ENCODE measurements at regions not wholly inside any gene's neighbourhood (a gene's known extent, or its start where the extent isn't known, plus 50 kb on each side); places are given as distances from the start of the nearest gene placed in this dataset.
"Not testable (repeated sequence)": the region's sequence is repeated elsewhere in the genome, so short reads cannot be mapped to it uniquely, and the experiment has no call there.

- intact Hi-C loops (cut with DNase I) = no loop called here
- no peaks in the 10 kb centered on the region for H3K9me3 ChIP-seq
- no peak overlapping the region for H3K4me3 ChIP-seq
- WGBS, 3 donors = 96 to 98% (median 97%) methylated on average over 2 of the region's 2 CpGs
- no peaks in the 10 kb centered on the region for H3K36me3 ChIP-seq
- no peaks in the 10 kb centered on the region for H3K27me3 ChIP-seq
- no peak for TF ChIP-seq EP300 (IDR thresholded peaks at IDR 0.05)
- no peak for TF ChIP-seq POLR2A (IDR thresholded peaks at IDR 0.05)
- no peak for TF ChIP-seq CTCF (IDR thresholded peaks at IDR 0.05)
- H3K4me1 ChIP-seq (ENCODE audit: insufficient read depth) = peaks cover 1% of the 10 kb centered on the region
- DNase-seq = no peak
- no peak overlapping the region for H3K27ac ChIP-seq
Observed at GRCh38 chr7:17044396-17044795, 162.6 kb upstream of the AGR3 start.

GRCh38 chr7:17044861-17045260 is 163.1 kb upstream of the AGR3 start:
- DNase-seq = no peak
- intact Hi-C loops (cut with DNase I) = no loop called here
- Histone ChIP-seq H3K36me3 (no peaks in the 10 kb centered on the region), H3K9me3 (no peaks in the 10 kb centered on the region), H3K27me3 (no peaks in the 10 kb centered on the region), H3K4me1 (ENCODE audit: insufficient read depth) (peaks cover 1% of the 10 kb centered on the region), H3K27ac (no peak overlapping the region), H3K4me3 (no peak overlapping the region)
- TF ChIP-seq EP300 (IDR thresholded peaks at IDR 0.05) (no peak), POLR2A (IDR thresholded peaks at IDR 0.05) (no peak), CTCF (IDR thresholded peaks at IDR 0.05) (no peak)
- 91 to 100% (median 93%) methylated on average over 2 of the region's 2 CpGs for WGBS, 3 donors

GRCh38 chr7:17046259-17046658 is 164.5 kb upstream of the AGR3 start:
- Histone ChIP-seq H3K4me1 (ENCODE audit: insufficient read depth) (peaks cover 1% of the 10 kb centered on the region), H3K4me3 (no peak overlapping the region), H3K36me3 (no peaks in the 10 kb centered on the region), H3K27ac (no peak overlapping the region), H3K9me3 (no peaks in the 10 kb centered on the region), H3K27me3 (no peaks in the 10 kb centered on the region)
- TF ChIP-seq EP300 (IDR thresholded peaks at IDR 0.05) = no peak
- 93 to 97% (median 95%) methylated on average over 2 of the region's 2 CpGs for WGBS, 3 donors
- DNase-seq = no peak
- intact Hi-C loops (cut with DNase I) = no loop called here

GRCh38 chr7:17046666-17047065 is 164.9 kb upstream of the AGR3 start:
- intact Hi-C loops (cut with DNase I) = no loop called here

GRCh38 chr7:17053164-17053563 is 171.4 kb upstream of the AGR3 start:
- H3K27me3 ChIP-seq; intact Hi-C loops (cut with DNase I); H3K36me3 ChIP-seq; H3K4me3 ChIP-seq; H3K27ac ChIP-seq; DNase-seq; H3K9me3 ChIP-seq; H3K4me1 ChIP-seq (ENCODE audit: insufficient read depth): not testable (repeated sequence)
- 88 to 97% (median 89%) methylated on average over 9 of the region's 9 CpGs for WGBS, 3 donors

More at GRCh38 chr7:17046666-17047065, 164.9 kb upstream of the AGR3 start:
- peaks cover 1% of the 10 kb centered on the region for H3K4me1 ChIP-seq (ENCODE audit: insufficient read depth)
- DNase-seq = no peak
- TF ChIP-seq POLR2A (IDR thresholded peaks at IDR 0.05) (no peak), CTCF (IDR thresholded peaks at IDR 0.05) (no peak), EP300 (IDR thresholded peaks at IDR 0.05) (no peak)
- no peak overlapping the region for H3K4me3 ChIP-seq
- 66 to 75% (median 73%) methylated on average over 6 of the region's 6 CpGs for WGBS, 3 donors
- H3K27ac ChIP-seq = no peak overlapping the region
- H3K27me3 ChIP-seq = no peaks in the 10 kb centered on the region
- no peaks in the 10 kb centered on the region for H3K9me3 ChIP-seq
- H3K36me3 ChIP-seq = no peaks in the 10 kb centered on the region

GRCh38 chr7:17054206-17054605 is 172.4 kb upstream of the AGR3 start:
- TF ChIP-seq POLR2A (IDR thresholded peaks at IDR 0.05) (no peak), CTCF (IDR thresholded peaks at IDR 0.05) (no peak), EP300 (IDR thresholded peaks at IDR 0.05) (no peak)
- H3K9me3 ChIP-seq = no peaks in the 10 kb centered on the region
- no peaks in the 10 kb centered on the region for H3K27me3 ChIP-seq
- H3K36me3 ChIP-seq = no peaks in the 10 kb centered on the region
- no peak overlapping the region for H3K27ac ChIP-seq
- intact Hi-C loops (cut with DNase I) = no loop called here
- H3K4me3 ChIP-seq = no peak overlapping the region
- no peaks in the 10 kb centered on the region for H3K4me1 ChIP-seq (ENCODE audit: insufficient read depth)
- WGBS, 3 donors = 57 to 65% (median 59%) methylated on average over 3 of the region's 3 CpGs
- no peak for DNase-seq
